Omental fat pad (tissue), 3 donors: ENCODE measurements at regions not wholly inside any gene's neighbourhood (a gene's known extent, or its start where the extent isn't known, plus 50 kb on each side); places are given as distances from the start of the nearest gene placed in this dataset.
"Not testable (repeated sequence)": the region's sequence is repeated elsewhere in the genome, so short reads cannot be mapped to it uniquely, and the experiment has no call there.

Source experiments
- ATAC-seq: fragments of 150-250 bp; one replicate; pipeline ENCODE4 v1.9.1; 2016; ENCODE audit warnings: mild to moderate bottlenecking, moderate library complexity; ENCODE audit not compliant: low FRiP score
- DNase-seq: peaks from one replicate; pipeline ENCODE4 v3.0.0-alpha.2; 2019; ENCODE audit warnings: low spot score
- CTCF ChIP-seq, 3 donors: fragments of 450-650 bp; IDR thresholded peaks; one replicate each; pipeline ENCODE4 v1.5.1; 2016 to 2017; ENCODE audit warnings: antibody characterized with exemption in 3 of 3, mild to moderate bottlenecking in 3 of 3, moderate library complexity in 2 of 3

- no peak for TF ChIP-seq CTCF (IDR thresholded peaks at IDR 0.05)
- ATAC-seq: no peak
- DNase-seq: no peak
Measured at GRCh38 chr12:31813305-31813704, 84.5 kb upstream of the AMN1 start.

GRCh38 chr12:31807773-31808097, 78.9 kb upstream of the AMN1 start:
- ATAC-seq (no peak), DNase-seq (no peak)
- no peak for TF ChIP-seq CTCF (IDR thresholded peaks at IDR 0.05)

- not testable (repeated sequence) for DNase-seq, ATAC-seq
Measured at GRCh38 chr12:31807081-31807772, 78.4 kb upstream of the AMN1 start.

GRCh38 chr12:31805681-31806080, 76.9 kb upstream of the AMN1 start:
- ATAC-seq, DNase-seq: not testable (repeated sequence)

GRCh38 chr12:31804707-31805106, 75.9 kb upstream of the AMN1 start:
- DNase-seq, ATAC-seq: not testable (repeated sequence)

GRCh38 chr12:31804185-31804504, 75.3 kb upstream of the AMN1 start:
- no peak for TF ChIP-seq CTCF (IDR thresholded peaks at IDR 0.05)
- DNase-seq (no peak), ATAC-seq (no peak)

GRCh38 chr12:31803306-31804184, 74.7 kb upstream of the AMN1 start:
- DNase-seq: no peak

GRCh38 chr12:31801872-31802271, 73.1 kb upstream of the AMN1 start:
- no peak for ATAC-seq

More at GRCh38 chr12:31803306-31804184, 74.7 kb upstream of the AMN1 start:
- no peak for TF ChIP-seq CTCF (IDR thresholded peaks at IDR 0.05)
- no peak for ATAC-seq

More at GRCh38 chr12:31801872-31802271, 73.1 kb upstream of the AMN1 start:
- no peak for TF ChIP-seq CTCF (IDR thresholded peaks at IDR 0.05)
- no peak for DNase-seq
